NOMO-1 treated with DMSO at 0.1 percent for 48 hours (cell line): ENCODE measurements at regions not wholly inside any gene's neighbourhood (a gene's known extent, or its start where the extent isn't known, plus 50 kb on each side); places are given as distances from the start of the nearest gene placed in this dataset.

Source experiments
- DNase-seq: peaks from one replicate; lab custom pipeline; 2025; ENCODE audit not compliant: unreplicated experiment; lab: John Stamatoyannopoulos, UW

DNA sequence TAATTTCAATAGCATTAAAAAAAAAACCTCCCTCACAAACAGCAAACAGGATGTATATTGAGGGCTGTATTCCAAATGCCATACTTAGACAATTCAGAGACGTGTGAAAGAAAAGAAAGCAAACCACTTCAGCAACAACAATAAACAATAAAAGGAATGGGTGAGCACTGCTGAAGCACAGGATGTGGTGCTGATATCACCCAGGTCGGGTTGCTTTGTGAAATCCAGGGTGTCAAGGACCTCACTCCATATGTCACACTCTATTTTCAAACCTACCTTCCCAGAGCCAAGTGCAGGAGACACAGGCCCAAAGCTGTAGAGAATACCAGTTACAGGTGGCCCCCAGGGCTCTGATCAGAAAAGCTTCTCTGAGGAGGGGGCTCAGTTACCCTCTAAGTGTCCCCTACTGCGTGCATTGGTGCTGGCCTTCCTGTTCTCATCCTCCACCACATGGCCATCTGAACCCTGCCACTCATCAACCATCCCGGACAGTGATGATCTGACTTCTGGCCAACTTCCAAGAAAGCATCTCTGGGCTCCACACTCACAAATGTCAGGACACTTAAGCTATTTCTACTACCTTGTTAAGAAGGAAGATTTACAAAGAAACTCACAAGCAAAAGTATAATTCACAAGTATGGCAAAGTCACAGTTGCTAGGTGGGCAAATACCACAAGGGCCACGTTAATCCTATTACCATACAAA, 363.0 kb downstream of the SS18 start:
- no peak for DNase-seq

DNA sequence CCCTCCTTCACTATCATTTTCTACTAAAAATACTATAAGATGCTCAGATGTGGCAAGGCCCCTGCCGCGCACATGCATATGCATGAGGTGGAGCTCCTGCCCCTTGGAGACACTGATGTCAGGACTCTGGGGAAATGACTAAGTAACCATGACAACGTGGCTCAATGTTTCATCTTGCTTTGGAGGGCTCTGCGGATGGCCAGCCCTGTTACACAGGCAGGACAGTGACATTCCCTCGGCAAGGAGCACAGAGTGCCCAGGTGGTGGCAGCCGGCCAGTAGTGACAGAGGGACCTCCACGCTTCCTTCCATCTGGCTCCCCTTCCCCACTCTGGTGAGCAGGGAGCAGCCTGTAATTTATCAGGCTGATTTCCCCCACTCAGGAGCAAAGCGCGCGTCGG, 364.1 kb downstream of the SS18 start:
- no peak for DNase-seq

DNA sequence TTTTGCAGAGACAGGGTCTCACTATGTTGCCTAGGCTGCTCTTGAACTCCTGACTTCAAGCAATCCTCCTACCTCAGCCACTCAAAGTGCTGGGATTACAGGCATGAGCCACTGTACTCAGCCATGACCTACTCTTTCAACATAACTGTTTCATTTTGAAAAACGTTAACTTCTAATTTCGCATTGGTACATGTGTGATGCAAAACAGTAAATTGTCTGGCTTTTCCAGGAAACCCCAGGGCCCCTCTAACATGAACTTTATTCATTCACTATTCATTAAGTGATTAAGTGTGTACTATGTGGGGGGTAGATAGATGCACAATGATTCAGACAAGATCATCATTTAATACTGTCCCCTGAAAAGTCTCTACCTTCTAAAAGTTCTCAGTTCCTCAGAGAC, 364.9 kb downstream of the SS18 start:
- no peak for DNase-seq

DNA sequence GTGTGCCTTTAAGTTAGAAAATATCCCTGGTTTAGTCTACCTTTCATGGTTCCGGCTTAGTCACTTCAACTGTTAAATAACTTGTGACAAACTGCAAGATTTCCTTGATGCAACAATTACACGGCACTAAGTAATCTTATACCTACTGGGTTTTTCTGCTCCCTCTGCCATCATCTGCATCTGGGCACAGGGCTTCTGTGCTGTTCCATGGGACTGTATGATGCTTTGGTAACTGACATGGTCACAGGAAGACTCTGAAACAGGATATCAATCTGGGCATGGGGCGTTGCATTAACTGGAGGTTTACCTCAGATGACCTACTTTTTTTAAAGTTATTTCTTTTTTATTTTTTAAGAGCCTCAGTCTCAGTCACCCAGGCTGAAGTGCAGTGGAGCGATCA, 365.4 kb downstream of the SS18 start:
- DNase-seq, result no peak

DNA sequence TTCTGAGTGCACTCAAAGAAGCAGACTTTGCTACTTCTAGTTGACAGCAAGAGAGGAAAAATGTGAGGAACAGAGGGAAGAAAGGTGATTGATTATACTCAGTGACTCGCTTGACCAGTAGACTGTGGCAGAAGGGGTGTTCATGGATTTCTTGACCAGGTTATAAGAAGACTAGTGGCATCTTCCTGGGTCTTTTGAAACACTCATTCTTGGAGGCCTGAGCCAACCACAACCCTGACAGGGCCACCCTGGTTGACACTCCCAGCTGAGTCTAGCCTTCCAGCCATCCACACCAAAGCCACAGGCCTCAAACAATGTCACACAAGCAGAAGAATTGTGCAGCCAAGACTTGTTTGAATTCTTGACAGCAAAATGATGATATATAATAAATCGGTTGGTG, 366.3 kb downstream of the SS18 start:
- DNase-seq, result no peak

DNA sequence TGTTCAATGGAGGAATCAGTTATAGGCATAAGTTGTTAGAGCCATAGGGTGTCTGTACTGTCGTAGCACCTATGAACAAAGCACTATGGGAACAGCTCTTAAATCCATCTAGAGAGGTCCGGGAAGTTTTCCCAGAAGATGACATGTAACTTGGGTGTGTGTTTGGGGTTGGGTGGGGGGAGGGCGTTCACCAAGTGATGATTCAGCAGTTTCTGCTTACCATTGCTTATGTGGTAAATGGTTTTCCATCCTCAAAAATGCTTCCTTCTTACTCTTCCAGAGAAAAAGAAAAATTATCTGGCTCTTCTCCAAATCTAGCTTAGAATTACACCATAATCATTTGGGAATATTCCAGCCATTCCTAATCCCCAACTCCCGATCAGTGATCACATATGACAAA, 361.1 kb upstream of the ZNF521 start:
- DNase-seq, result no peak

DNA sequence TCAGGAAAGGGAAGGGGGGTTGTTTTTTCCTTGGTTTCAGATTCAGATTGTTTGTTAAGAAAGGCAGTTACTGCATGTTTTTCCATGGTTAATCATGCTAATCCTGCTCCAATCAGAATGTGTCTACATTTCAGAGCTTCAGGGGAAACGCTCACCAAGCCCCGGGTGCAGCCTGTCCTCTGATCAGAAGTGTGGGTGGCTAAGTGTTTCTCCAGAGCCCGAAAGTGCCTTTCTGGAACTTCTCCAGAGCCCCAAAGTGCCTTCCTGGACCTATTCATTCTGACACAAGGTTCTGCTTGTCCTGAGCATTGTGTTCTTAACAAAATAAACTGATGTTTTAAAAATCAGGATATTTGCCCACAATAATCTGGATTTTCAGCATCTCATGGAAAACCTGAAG, 359.0 kb upstream of the ZNF521 start:
- no peak for DNase-seq

DNA sequence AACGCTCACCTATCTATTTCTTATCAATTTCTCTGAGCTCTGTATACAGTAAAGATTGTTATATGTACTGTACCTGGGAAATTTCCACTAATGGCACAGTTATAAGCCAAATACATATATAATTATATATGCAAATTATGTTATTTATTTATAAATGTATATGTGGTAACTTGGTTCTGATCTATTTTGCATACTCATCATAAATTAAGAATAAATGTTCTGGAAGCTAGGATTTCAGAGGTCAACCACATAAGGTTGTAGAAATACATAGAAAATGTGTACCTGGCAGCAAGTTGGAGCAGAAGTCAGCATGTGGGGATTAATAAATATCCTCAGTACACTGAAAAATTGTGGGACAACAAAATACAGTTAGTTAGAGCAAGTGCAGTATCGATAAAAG, 353.7 kb upstream of the ZNF521 start:
- DNase-seq, result no peak

DNA sequence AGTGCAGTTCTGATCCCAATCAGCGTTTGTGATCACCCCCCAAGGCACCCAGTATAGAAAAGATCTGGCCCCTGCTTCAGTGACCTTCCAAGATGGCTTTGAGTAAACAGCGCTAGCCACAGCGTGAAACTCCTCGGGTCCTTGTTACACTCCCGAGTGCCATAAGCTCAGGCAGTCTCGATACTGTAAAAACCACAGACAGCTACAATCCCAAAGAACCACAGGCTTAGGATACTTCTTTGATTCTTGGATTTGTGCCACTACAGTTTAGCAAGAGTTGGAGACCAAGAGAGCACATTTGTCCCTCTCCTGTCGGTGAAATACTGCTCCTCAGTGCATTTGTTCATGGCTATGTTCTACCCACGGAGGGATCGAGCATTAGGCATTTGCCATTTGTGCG, 352.5 kb upstream of the ZNF521 start:
- no peak for DNase-seq

DNA sequence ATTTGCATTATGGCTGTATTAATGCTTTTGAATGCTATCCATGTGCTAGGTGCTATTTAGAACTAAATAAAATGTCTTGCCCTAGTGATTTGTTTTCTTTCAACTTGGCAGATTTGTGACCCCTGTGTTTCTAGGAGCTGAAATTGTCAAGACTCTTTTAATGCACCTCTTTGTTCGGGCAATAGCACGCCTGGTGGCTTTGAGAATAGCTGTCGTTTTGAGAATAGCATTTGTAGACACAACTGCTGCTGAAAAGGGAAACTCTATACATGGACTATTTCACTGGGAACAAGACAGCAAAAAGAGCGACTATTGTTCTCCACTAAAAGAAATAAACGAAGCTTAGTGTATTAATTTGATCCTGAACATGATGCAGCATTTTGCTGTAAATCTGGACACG, 352.1 kb upstream of the ZNF521 start:
- no peak for DNase-seq

DNA sequence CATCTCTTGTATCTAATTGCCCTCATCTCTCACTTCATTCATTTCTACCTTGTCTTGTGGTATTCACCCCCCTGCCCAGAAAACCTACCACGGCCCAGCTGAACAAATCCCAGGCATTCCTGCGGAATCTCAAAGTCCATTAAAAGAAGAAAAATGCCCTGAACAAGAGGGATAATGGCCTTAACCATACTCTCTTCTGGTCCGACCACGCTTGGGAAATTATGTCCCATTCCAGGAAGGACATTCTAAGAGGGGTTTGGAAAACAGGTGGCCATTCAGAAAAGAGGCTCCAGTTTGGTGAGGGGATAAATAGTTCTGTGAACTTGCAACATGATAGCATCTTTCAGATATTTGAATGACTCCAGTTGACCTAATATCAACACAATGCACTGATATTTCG, 349.9 kb upstream of the ZNF521 start:
- no peak for DNase-seq

DNA sequence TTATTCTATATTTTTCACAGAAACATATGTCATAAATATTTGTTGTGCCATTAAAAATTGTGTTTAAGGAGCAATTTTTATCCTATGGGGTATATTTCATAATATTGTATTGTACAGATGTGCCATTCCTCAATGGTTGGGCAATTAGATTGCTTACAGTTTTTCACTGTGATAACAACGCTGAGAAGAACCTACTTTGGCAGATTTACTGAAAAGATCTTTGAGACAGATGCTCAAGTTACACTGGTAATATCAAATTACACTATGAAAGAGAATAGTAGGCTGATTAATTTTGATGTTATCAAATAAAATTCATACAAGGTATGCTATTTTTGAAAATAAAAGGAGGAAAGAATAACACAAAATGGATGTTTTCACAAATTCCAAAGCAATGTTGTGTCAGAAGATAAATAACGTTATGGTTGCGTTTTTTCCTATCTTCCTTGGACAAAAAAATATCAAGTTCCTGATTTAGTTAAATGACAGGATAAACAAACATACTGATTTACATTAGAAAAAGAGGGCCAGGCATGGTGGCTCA, 335.1 kb upstream of the ZNF521 start:
- no peak for DNase-seq

DNA sequence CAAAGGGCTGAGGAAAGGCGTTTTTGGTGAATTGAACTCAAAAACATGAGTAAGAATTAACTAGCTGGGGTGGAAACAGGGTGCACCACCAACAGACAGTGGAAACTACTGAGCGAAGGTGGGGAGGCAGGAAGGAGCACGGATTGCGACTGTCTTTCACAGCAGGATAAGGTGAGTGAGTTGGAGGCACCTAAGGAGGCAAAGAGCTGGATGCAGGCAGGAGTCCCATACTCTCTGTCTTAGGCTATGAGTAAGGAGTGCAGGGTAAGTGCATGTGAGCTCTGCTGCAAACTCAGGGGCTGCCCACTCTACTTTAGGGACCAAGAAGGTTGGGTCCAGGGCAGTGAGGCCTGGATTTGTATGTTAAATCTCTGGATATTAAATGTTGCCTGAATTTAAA, 333.1 kb upstream of the ZNF521 start:
- no peak for DNase-seq

DNA sequence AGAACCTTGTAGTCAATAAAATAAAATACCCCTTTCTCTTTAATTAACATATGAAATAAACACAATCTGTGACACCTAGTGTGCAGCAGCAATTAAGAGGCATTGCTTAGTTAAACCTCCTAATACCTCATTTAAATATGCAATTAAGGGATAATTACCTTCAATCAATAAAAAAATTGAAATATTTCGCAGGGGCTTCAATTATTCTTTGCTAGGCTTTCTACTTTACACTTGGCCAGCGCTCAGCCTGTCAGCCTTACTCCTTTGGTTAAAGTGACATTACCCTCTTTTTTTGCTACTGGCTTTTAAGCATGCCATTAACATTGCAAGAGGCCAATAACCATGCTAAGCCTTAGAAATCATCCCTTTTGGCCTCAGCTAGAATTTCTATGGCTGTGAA, 327.5 kb upstream of the ZNF521 start:
- DNase-seq, result no peak

DNA sequence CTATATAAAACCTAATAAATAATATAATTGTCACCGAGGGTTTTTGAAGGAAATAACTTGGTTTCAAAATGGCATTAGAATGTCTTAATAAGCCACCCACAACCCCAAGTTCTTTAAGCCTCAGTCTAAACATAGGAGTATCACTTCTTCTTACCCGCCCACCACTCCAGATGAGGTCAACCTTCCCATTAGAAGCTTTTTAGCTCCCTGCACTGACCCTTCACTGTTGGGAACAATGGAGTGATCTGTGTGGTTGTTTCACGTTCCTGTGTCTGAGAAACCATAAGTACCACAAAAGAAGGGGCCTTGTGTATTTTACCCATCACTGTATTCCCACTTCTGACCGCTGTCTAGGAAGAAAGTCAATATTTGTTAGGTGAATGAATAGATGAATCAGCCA, 326.3 kb upstream of the ZNF521 start:
- DNase-seq, result no peak

DNA sequence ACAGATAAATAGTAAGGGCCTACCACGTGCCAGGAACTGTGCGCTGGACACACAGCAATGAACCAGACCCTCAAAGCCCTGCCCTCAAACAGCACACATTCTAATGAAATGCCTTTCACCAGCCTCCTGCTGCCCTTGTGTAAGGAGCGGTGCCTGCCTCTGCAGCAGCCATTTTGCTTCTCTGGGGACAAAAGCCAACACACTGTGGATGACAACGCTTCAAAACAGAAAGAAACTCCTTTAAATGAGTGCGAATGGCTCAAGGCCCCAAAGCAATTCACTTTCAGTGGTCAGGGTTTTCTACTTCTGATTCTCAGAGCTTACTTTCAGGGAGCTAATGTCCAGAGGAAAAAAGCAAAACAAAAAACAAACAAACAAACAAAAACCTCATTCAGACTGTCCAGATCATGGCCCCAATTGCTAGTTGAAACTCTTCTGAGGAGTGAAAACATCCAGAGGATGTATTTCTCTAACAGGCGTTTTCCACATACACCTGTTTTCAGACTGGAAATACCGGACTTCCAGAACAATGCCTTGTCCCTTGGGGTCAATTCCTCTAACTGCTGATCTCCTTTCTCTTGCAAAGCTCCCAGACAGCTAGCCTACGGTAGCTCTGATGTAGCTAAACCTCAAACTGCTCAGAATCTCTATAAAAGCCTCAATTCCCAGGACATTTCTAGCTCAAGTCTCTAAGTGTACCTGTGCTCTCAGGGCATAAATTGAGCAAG, 323.3 kb upstream of the ZNF521 start:
- DNase-seq, result no peak

DNA sequence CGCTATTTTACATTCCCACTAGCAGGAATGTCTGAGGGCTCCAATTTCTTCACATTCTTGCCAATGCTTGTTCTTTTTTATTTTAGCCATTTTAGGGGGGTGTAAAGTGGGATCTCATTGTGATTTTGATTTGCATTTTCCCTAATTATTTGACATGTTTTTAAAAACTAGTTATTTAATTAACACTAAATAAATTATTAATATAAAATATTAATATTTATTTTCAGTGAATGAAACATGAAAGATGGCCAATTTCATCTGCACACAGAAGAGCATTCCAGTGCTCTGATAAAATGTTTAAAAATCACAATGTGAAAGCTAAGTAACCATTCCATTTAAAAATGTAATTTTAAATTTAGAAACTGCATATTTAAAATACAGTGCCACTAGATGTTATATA, 322.2 kb upstream of the ZNF521 start:
- DNase-seq, result no peak

DNA sequence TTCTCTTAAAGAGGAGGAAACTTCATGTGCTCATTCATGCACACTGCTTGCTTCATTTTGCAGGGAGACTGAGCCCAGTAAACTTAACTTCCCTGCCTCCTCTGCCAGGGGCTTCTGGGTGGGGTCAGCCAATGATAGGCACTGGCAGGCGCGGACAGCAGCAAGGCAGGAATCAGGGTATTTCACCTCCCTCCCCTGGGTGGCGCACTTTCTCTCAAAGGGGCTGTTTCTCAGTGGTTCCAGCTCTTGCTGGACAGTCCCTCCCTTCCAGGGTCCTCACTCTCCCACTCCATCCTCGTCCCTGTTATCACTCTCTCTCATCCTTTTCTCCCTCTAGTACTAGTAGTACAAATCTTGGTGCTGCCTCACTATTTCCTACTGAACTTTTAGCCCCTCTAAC, 320.5 kb upstream of the ZNF521 start:
- no peak for DNase-seq

DNA sequence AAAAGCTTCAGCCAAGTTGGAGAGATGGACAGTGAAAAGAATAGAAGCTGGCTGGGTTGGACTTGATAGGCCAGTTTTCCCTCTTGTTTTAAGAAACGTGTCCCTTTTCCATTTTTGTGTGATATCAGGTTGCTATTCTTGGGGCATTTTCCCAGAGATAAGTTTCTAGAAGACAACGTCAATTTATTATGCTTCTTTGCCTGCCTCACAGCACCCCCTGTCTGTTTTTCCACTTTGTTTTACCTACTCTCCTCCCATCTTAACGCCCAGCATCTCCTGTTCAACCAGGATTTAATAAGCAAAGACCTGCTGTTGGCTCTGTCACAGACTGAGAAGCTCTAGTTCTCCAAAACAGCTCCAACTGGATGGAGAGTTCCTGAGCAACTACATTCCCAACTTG, 317.8 kb upstream of the ZNF521 start:
- no peak for DNase-seq

DNA sequence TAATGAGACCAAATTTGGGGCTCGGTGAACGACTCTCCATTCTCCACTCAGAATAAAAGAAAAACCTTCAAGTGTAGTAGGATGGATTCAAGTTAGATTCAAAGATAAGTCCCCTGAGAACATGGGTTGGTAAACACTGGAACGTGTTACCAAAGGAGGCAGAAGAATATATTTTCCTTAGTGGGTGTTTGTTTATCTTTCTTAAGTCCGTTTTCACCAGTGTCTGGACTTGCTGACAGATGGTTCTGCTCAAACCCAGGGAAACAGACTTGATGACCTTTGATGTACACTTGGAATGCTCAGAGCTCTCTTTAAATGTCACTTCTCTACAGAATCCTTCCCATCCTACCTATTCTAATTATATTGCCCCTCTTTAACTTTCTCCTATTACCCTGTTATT, 310.3 kb upstream of the ZNF521 start:
- DNase-seq, result no peak

DNA sequence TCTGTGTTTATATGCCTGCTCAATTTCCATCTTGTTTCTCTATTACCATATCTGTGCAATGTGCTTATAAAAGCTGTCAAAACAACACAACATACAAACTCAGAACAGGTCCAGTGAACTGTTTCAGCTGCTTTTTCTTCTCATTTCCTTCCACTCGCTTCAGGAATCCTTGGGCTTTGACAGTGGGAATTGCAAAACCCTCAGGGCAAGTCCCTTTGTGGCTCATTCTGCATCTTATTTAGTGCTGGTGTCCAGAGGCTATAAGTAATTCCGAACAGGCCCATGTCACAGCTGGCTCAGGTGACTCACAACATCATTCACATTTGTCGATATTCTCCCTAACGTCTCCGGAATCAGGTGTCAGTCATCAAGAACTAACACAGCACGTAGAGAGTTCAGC, 309.9 kb upstream of the ZNF521 start:
- DNase-seq, result no peak

DNA sequence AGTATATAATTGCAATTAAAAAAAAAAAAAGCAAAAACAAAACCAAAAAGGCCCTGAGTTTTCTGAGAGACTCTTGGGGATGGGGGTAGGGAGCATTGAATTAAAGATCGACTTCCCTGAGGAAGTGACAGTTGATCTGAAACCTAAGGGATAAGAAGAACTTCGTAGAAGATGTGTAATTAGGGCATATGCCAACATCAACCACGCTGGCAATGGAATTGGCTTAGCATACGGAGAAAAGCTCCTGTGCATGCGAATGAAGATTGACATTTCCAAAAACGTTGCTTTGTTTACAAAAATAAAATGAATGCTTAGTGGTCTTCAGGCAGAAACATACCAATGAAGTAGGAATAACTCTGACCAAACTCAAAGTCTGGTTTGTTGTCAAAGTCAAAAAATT, 307.6 kb upstream of the ZNF521 start:
- no peak for DNase-seq

DNA sequence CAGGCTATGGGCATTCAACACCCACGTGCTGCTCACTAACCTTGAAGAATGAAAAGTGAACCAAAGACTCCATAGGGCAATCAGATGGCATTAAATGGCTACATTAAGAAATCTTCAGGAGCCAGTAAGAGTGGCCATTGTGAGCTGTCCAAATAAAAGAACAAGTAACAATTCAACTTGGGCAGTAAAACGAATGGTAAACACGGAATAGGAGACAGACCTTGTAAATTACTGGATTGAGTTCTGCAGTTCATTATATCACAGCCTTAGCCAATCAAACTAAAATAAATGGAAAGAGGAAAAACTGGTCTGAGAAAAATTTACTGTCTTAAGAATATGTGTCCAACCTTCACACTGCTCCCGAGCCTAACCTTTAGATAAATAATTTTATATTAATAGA, 306.5 kb upstream of the ZNF521 start:
- no peak for DNase-seq
